Heart right ventricle (tissue), 16 donors: ENCODE measurements at regions not wholly inside any gene's neighbourhood (a gene's known extent, or its start where the extent isn't known, plus 50 kb on each side); places are given as distances from the start of the nearest gene placed in this dataset.
A peak's percentile ranks its signal among the peaks of the same experiment; 100 is the strongest.

Source experiments
- ATAC-seq, 8 donors: fragments of 200-7000 bp; cut with Tn5 transposase; one replicate each; pipeline ENCODE4 v1.9.1; 2020; ENCODE audit warnings: mild to moderate bottlenecking in 8 of 8, moderate library complexity in 8 of 8, moderate number of reproducible peaks in 1 of 8
- DNase-seq, 2 donors: peaks; one replicate each; pipeline ENCODE4 v3.0.0-alpha.2; 2020
- H3K27ac ChIP-seq, 10 donors: fragments of 200-600 bp; sonication (generic) in 2 of 10; one replicate each; pipeline versions ENCODE4 v1.5.0 to v1.8.0; 2020 to 2022; ENCODE audit warnings: mild to moderate bottlenecking in 3 of 10
- H3K27me3 ChIP-seq, 7 donors: fragments of 200-600 bp; one replicate each; pipeline ENCODE4 v1.8.0; 2021 to 2022; ENCODE audit warnings: mild to moderate bottlenecking in 2 of 7
- H3K36me3 ChIP-seq, 9 donors: fragments of 200-600 bp; sonication (generic) in 1 of 9; one replicate each; pipeline versions ENCODE4 v1.5.0 to v1.8.0; 2020 to 2022; ENCODE audit warnings: mild to moderate bottlenecking in 2 of 9
- H3K4me1 ChIP-seq, 9 donors: fragments of 200-600 bp; sonication (generic) in 1 of 9; one replicate each; pipeline versions ENCODE4 v1.5.0 to v1.8.0; 2020 to 2022; ENCODE audit warnings: mild to moderate bottlenecking in 4 of 9
- H3K4me3 ChIP-seq, 10 donors: fragments of 200-600 bp; sonication (generic) in 2 of 10; one replicate each; pipeline versions ENCODE4 v1.5.0 to v1.8.0; 2020 to 2022; ENCODE audit warnings: mild to moderate bottlenecking in 7 of 10, moderate library complexity in 2 of 10
- H3K9me3 ChIP-seq, 11 donors: fragments of 200-600 bp in 10 of 11; sonication (generic) in 2 of 11; one replicate each; pipeline versions ENCODE4 v1.5.0 to v1.8.0; 2013 to 2022; ENCODE audit warnings: mild to moderate bottlenecking in 2 of 11, control low read depth in 1 of 11, moderate library complexity in 1 of 11
- WGBS, 2 donors: extraction: QIAGEN DNeasy Blood & Tissue Kit; methylation state at CpG; one replicate each; pipeline ENCODE4 v1.1.7; 2013; ENCODE audit warnings: inconsistent platforms in 1 of 2; 5-methylcytosine and 5-hydroxymethylcytosine counted together
- intact Hi-C, 10 donors: fragments of 100-400 bp; cut with DNase I; formaldehyde crosslinking; loops; one replicate each; pipeline versions ENCODE4 v1.11.1 to v1.14.2; 2022
- TF ChIP-seq, protein P1 (sequence below), 9 donors: fragments of 200-600 bp; sonication (generic) in 2 of 9; IDR thresholded peaks; one replicate each; pipeline versions ENCODE4 v1.5.0 to v1.8.0; 2021 to 2022; ENCODE audit warnings: antibody characterized with exemption in 9 of 9, mild to moderate bottlenecking in 5 of 9, moderate library complexity in 1 of 9
- donor health status: Arrhythmogenic right ventricular cardiomyopathy.
- donor health status: ischemic (EF 13 %, LVEDD 7.1; RV severe dilation, severe dysfunction).
- donor health status: healthy with polysubstance abuse.
- donor health status: DM: no; HTN: yes; CAD: no.
- donor health status: DM: no; HTN: no; CAD: no.
- donor health status: ischemic (EF 25% LVEDD 6.9; RV normal size, moderate dysfunction).
- donor health status: ischemic (EF 25% LVEDD 5.7; RV mildly dilated, moderate dysfunction).
- donor health status: healthy.
- donor health status: DM: yes; HTN: yes; CAD: no.
- donor health status: Ischemic cardiomyopathy.
- donor health status: ischemic (EF 35%, LVEDD 5.7; RV mildly dilated, moderate dysfunction).
- donor health status: nonischemic (EF 11% LVEDD 7.7; RV severe dilation, severe dysfunction).
- donor health status: DM: yes; HTN: yes; CAD: no.
- donor health status: PGD.
- donor health status: ischemic (EF 29% LVEDD 5.4; RV normal size, mild dysfunction).
- donor health status: nonischemic (EF 23%, LVEDD 6.1; RV moderate dilation, normal function).

DNA sequence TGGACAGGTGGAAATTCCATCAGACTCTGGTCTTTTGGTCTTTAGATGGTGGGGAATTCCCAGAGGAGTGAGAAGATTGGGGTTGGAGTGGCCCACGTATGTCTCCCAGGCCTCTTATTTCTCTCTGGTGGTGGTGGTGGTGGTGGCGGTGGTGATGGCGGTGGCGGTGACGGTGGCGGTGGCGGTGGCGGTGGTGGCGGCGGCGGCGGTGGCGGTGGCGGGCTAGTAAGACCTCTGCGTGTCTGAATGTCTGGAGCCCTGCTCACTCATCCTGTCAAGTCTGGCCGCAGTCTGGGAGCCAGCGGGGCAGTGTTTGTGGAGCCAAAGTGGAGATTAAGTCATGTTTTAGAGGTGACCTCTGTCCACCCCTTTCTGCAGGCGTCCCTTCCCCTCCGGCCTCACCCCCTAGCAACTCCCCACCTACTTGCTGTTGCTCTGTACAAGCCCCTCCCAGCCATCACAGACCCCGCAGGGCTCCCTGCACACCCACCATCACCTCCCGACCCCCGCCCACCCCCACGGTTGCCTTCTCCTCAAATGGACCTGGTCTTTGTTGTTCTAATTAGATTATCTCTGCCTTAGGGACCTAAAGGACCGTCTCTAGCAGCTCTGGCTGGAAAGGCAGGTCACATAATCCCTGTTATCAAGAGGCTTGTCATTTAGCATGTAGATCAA, 165.0 kb upstream of the TBX20 start:
- Histone ChIP-seq H3K36me3 (no peaks in the 10 kb centered on the region), H3K27me3 (peaks cover 0 to 2% (median 0%) of the 10 kb centered on the region in 7 donors), H3K27ac (peak overlapping the region in 4 of 10 donors; percentile 20 to 58 (median 29)), H3K4me1 (peaks cover 0 to 55% (median 25%) of the 10 kb centered on the region in 9 donors), H3K4me3 (no peak overlapping the region), H3K9me3 (no peaks in the 10 kb centered on the region)
- ATAC-seq (peak in 1 of 8 donors; percentile 6), DNase-seq (peak in 1 of 2 donors; percentile 25)
- TF ChIP-seq, protein P1, sequence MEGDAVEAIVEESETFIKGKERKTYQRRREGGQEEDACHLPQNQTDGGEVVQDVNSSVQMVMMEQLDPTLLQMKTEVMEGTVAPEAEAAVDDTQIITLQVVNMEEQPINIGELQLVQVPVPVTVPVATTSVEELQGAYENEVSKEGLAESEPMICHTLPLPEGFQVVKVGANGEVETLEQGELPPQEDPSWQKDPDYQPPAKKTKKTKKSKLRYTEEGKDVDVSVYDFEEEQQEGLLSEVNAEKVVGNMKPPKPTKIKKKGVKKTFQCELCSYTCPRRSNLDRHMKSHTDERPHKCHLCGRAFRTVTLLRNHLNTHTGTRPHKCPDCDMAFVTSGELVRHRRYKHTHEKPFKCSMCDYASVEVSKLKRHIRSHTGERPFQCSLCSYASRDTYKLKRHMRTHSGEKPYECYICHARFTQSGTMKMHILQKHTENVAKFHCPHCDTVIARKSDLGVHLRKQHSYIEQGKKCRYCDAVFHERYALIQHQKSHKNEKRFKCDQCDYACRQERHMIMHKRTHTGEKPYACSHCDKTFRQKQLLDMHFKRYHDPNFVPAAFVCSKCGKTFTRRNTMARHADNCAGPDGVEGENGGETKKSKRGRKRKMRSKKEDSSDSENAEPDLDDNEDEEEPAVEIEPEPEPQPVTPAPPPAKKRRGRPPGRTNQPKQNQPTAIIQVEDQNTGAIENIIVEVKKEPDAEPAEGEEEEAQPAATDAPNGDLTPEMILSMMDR (IDR thresholded peaks at IDR 0.05): no peak
- intact Hi-C loops: loop anchor here in 5 of 10 donors (5.0 to 10.0 kb wide), 2 partner anchors 164 to 167 kb away; partner anchors contain the start of gene TBX20 (in 5 of the 5)
- 59 to 60% methylated on average over 14 to 24 of the region's 24 CpGs for WGBS, 2 donors

DNA sequence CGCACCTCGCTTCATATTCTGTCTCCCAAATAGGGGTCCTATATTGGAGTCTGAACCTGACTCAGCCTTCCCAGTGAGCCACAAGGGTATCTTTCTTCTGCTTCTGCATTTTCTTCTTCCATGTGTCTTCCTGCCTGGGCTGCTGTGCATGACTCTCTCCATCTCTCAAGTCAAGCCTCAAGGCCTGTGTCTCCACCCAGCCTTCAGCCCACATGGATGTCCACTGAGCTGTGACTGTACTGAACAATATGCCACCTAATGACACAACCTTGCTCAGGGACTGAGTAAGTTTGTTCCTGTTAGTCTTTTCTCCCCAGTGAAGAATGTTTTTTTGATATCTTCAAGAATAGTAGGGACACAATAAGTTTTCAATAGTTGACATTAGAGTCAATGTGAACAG, 162.7 kb upstream of the TBX20 start:
- intact Hi-C loops: loop anchor here in 5 of 10 donors (5.0 to 10.0 kb wide), 2 partner anchors 162 to 164 kb away; partner anchors contain the start of gene TBX20 (in 5 of the 5)
- Histone ChIP-seq H3K9me3 (no peaks in the 10 kb centered on the region), H3K4me1 (peaks cover 0 to 69% (median 30%) of the 10 kb centered on the region in 9 donors), H3K36me3 (no peaks in the 10 kb centered on the region), H3K27me3 (peaks cover 0 to 2% (median 0%) of the 10 kb centered on the region in 7 donors), H3K4me3 (no peak overlapping the region), H3K27ac (peak overlapping the region in 6 of 10 donors; percentile 53 to 64 (median 57))
- ATAC-seq: no peak
- DNase-seq: no peak
- TF ChIP-seq, protein P1 (IDR thresholded peaks at IDR 0.05): no peak
- 96 to 98% methylated on average over 2 of the region's 2 CpGs for WGBS, 2 donors

DNA sequence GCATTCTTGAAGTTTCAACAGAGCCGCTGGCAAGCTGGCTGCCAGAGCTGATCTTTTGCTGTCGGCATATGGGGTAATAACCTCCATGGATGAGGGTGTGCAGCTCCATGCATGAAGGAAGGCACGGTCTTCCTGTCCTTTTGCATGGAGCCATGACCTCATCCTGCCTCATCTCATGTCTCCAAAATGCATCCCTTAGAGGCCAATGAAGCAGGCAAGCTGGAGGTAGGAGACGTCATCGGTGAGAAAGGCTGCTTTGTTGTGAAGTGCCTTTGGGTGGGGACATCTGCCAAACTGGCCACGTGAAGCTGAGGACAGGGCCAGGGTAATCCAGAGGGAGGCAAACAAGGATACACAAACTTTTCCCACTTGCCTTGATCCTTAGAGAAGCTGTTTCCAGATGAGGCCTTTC, 161.5 kb upstream of the TBX20 start:
- Histone ChIP-seq H3K4me1 (peaks cover 0 to 67% (median 30%) of the 10 kb centered on the region in 9 donors), H3K36me3 (no peaks in the 10 kb centered on the region), H3K27me3 (peaks cover 0 to 2% (median 0%) of the 10 kb centered on the region in 7 donors), H3K4me3 (no peak overlapping the region), H3K27ac (peak overlapping the region in 7 of 10 donors; percentile 37 to 64 (median 57)), H3K9me3 (no peaks in the 10 kb centered on the region)
- peak; percentile 79 to 91 (median 83) for ATAC-seq
- peak; percentile 70 to 80 for DNase-seq
- TF ChIP-seq, protein P1 (IDR thresholded peaks at IDR 0.05): no peak
- intact Hi-C loops: loop anchor here in 5 of 10 donors (5.0 to 10.0 kb wide), 2 partner anchors 161 to 163 kb away; partner anchors contain the start of gene TBX20 (in 5 of the 5)
- 20 to 41% methylated on average over 6 of the region's 6 CpGs for WGBS, 2 donors

DNA sequence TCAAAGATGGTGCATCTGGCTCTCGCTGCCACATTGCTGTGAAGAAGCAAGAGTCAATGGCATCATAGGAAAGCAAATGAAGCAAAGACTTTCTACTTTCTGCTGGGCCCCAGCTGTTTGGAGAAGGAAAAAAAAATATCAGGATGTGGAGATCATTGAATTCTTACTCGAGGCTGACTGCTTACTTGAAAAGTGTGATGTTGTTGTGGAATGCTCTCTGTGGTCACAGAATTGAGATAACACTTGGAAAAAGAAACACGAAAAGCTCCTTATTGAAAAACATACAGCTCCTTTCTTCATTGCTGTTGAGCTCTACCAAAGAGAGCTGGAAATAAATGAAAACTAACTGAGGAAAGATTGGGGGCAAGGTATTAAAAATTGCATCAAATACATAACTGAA, 157.4 kb upstream of the TBX20 start:
- intact Hi-C loops: loop anchor here in 5 of 10 donors (5.0 to 10.0 kb wide), 2 partner anchors 157 to 159 kb away; partner anchors contain the start of gene TBX20 (in 5 of the 5)

More for the DNA sequence above, 157.4 kb upstream of the TBX20 start:
- DNase-seq (no peak), ATAC-seq (no peak)
- Histone ChIP-seq H3K27ac (peak overlapping the region in 5 of 10 donors; percentile 24 to 64 (median 41)), H3K4me3 (no peak overlapping the region), H3K4me1 (peaks cover 0 to 42% (median 20%) of the 10 kb centered on the region in 9 donors), H3K9me3 (no peaks in the 10 kb centered on the region), H3K27me3 (no peaks in the 10 kb centered on the region), H3K36me3 (no peaks in the 10 kb centered on the region)
- TF ChIP-seq, protein P1 (IDR thresholded peaks at IDR 0.05): no peak
- WGBS, 2 donors: 51 to 56% methylated on average over 3 of the region's 3 CpGs
